ENCODE measurements at regions not wholly inside any gene's neighbourhood (a gene's known extent, or its start where the extent isn't known, plus 50 kb on each side); places are given as distances from the start of the nearest gene placed in this dataset.

DNA sequence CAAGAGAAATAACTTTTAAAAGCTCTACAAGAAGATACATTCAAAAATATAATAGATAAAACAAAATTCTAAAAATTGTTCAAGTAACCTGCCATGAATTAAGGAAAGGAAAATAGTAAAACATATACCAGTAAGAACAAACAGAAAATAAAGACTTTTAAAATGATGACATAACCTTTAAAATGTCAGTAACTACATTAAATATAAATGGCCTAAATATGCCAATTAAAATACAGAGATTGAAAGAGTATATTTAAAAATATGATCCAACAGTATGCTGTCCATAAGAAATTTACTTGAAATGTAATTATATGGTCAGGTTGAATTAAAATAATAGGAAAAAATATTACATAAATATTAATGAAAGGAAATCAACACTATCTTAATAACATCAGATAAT, 911.7 kb upstream of the POU3F3 start:
- DNase-seq (ENCODE audit: low read depth in 2 of 2), result no peak

DNA sequence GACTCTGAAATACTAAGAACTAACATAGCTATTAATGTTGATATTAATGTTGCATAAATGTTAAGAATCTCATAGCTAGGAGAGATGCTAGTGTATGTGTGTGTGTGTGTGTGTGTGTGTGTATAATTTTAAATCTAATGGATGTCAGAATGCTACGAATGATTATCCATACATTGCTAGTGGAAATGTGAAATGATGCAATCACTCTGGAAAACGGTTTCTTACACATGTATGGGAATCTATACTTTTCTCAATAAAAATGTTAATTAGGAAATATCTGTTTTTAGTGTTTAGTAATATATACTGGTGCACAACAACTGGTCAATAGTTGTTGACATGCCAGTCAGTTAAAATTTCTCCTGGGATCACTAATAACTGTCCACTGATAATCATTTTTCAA, 908.8 kb upstream of the POU3F3 start:
- no peak for DNase-seq (ENCODE audit: low read depth in 2 of 2)

DNA sequence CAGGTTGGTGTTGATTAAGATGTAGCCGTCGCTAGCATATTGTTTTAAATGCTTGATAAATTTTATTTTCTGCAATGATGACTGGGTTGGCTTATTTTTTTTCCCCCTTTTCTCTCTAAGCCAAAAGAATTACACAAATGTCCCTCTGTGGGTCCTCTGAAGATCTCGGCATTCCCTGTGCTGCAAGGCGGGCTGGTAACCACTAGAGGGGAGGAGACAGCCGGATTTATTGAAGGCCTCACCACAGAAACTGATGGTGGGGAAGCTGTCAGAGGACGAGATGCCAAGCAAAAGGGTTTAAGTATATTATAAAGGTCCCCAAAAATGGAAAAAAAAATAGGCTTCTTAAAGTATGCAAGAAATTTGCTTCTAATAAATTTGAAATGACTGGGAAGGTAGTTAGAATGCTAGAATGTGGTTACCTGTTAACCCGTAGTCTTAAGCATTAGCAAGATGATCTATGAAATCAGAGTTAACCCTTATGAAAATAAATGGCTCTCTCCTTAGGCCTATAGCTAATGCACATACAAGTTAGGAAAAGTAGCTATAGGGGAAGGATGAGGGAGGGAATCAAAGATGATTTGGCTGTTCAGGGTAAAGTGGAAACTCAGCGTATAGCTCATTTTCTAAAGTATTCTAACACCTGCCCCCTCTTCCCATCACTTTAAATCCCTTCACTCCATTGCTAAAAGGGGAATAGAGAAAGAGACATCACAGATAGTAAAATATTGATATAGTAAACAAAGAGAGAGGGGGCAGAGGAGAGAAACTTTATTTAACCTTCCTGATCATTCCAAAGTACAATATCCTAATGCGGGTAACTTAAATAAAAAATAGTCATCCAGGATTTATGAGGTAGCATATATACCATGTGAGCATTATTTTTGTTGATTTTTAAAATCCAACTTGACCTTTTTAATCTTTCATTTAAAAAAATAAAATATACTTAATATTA, 894.5 kb upstream of the POU3F3 start:
- DNase-seq (ENCODE audit: low read depth in 2 of 2), result no peak

DNA sequence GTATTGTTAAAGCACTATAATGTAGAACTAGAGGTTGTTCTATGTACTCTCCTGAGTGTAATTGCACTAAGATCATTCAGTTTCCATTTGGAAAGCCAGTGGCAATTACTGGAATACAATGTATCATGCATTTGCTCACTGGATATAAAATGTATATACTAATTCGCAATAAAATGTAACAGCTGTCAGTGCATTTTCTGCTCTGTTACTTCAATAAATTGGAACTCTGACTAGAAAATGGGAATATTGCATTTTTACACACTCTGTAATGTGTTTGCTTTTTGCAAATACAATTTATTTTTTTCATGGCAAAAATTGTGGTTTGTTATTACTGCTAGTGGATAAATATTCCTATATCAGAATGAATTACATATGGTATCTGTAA, 893.8 kb upstream of the POU3F3 start:
- no peak for DNase-seq (ENCODE audit: low read depth in 2 of 2)

DNA sequence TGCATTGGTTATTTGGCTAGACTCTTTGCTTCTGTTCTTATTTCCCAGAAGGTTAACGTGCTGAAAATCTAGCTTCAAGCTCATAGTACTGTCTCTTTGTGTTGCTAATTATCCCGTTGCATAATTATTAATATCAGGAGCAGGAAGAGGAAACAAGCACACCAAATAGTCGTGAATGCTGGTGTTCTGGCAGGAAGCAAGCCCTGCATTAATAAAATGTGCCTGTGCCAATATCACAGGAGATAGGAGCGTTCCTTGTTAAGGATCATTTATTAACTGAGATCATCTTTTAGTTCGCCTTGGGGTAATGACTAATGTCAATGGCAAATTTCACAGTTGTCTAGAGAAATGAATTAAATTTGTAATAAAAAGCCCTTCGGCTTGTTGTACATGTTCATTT, 893.0 kb upstream of the POU3F3 start:
- no peak for DNase-seq (ENCODE audit: low read depth in 2 of 2)

DNA sequence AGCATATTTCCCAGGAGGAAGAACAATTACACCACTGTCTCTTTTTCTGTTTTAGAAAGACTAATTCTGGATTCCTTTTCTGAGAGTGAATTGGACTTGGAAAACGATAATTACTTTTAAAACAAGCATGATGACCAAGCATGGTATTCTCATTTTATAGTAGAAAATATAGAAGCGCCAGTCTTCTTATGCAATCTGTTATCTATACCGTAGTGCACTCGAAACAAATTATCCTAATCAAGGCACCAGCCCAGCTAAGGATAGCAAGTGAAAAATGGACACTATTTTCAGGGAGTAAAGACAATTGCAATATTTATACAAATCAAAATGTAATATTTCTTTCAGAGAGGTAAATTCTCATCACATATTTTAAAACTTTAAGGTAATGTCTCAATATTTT, 892.1 kb upstream of the POU3F3 start:
- DNase-seq (ENCODE audit: low read depth in 2 of 2), result no peak

DNA sequence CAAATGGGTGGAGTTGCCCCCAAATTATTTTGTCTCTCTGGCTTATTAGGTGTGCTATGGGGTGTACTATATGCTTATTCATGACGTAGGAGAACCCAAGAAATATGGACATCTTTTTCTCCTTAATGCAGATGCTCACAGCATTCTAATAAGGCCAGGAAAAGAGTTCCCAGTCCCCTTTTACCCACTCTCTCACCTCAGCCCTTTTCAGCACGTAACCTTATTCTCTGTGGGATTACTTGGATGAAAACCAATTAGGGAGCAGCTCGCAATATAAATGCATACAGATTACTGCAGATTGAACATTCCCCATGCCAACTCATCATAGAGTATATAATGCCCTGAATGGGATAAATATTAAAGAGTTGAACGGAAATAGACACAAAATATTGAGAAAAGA, 891.2 kb upstream of the POU3F3 start:
- no peak for DNase-seq (ENCODE audit: low read depth in 2 of 2)

GRCh38 chr2:103963146-103963725, 890.7 kb upstream of the POU3F3 start:
- DNase-seq (ENCODE audit: low read depth in 2 of 2), result no peak

DNA sequence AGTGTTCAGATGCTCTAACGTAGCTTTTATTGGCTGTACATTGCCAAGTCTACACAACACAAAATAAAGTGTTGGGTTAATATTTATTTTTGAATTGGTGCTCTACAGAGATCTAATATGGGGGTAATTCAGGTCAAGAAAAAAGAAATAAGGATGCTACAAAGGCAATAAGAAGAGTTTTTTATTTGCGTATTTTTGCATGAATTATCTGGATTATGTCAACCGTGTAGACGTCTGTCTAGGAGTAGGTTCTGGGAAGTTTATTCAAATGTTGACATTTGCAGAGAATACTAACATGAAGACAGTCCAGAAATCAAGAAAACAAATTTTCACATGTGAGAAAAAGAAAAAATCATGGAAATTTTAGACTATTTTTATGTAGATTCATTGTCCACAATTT, 876.7 kb upstream of the POU3F3 start:
- DNase-seq (ENCODE audit: low read depth in 2 of 2), result no peak

DNA sequence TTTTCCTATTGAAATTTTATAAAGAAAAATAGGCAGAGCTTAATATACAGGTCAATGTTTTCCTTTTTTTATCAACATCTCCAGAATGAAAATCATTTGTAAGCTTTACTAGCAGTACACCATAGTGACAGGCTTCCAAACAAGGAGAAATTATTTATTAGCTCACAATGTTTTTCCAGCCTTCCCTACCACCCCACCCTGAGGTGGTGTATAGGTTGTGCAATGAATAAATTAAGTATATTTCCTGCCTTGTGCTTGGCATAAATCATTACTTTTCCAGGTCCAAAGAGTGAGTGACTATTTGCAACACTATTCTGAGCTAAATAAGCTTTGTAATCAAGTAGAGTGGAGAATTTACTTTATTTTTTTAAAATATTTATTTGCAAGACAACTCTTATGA, 876.2 kb upstream of the POU3F3 start:
- no peak for DNase-seq (ENCODE audit: low read depth in 2 of 2)

GRCh38 chr2:103980401-103980800, 873.5 kb upstream of the POU3F3 start:
- no peak for DNase-seq (ENCODE audit: low read depth in 2 of 2)

GRCh38 chr2:103982691-103983090, 871.2 kb upstream of the POU3F3 start:
- DNase-seq (ENCODE audit: low read depth in 2 of 2), result no peak

GRCh38 chr2:103986001-103986400, 867.9 kb upstream of the POU3F3 start:
- no peak for DNase-seq (ENCODE audit: low read depth in 2 of 2)

DNA sequence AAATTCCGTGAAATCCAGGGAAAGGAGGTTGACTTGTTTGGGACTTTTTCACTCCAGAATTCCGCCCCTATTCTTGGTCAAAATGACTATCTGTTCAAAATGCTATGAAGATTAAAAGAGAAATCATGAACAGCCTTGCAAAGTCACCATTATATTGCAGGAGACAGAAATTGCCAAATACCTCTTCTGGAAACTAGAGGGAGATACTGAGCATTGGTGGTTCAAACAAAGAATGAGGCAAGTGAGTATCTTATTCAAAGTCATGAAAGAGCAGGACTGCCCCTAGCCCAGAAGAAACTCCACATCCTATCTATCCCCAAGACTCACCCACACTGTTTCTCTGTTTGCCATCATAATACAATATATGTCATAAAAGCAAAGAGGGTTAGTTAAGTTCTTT, 862.3 kb upstream of the POU3F3 start:
- no peak for DNase-seq (ENCODE audit: low read depth in 2 of 2)

DNA sequence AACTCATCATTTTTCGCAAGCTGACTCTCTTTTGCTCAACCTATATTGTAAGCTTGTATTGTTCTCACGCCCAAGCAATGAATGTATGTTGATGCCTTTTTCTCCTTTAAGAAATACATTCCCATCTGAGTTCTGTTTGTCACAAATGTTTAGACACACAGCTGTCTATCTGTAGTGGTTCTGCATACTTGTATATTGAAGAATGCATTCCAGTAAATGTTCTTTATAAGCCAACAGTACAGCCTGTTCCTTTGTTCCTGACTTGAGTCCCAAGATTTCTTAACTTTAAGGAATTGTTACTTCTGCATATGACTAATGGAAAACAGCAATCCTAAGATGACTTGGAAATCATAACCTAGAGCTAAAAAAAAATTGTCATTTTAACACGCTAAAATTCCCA, 849.1 kb upstream of the POU3F3 start:
- no peak for DNase-seq (ENCODE audit: low read depth in 2 of 2)

DNA sequence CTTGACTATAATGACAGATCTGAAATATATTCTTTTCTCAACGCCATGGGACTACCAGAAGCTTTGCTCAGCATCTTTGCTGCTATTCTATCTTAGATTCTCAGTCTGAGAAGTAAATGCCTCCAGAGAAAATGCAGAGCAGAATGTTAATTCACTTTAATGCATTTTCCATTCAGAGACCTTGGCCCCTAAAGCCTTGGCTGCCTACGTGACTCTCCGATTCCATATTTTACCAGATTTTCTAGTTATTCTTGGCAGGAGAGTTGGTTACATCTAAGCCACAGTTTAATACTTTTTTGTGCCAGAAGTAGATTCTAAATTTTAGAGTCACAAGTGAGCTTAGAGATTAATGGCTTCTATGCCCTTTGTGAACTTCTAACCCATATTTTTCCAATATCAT, 837.1 kb upstream of the POU3F3 start:
- no peak for DNase-seq (ENCODE audit: low read depth in 2 of 2)

DNA sequence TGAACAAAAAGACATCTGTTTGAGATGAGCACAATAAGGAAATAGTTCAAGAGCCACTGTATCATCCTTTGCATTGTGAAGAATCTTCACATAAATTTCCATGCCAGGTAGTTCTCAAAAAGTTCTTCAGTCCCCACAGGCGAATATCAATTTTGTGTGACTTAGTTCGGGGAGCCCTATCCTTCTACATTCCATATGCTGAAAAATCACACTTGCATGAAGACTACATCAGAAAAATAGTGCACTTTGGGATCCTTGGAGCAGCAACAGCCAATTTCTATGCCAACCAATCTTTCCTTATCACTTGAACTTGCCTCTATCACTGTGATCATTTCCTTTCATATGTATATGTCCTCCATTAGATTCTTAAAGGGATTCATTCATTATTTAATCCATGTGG, 830.6 kb upstream of the POU3F3 start:
- DNase-seq (ENCODE audit: low read depth in 2 of 2), result no peak

DNA sequence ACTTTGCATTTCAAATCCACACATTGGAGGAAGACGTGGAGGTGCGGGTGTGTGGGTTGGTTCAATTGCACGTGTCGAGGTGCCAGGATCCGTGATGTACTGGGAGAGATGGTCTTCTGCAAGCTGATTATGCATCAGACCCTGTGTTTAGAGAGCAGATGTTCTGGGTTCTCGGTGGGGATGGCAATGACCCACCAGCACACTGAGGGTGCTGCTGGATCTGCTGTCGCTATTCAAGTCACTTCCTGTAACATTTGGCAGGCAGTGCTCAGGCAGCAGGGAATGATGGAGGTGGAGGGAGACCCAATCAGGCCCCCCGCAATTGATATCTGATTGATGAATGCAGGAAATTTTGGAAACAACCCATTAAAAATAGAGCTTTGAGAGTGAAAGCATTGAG, 830.1 kb upstream of the POU3F3 start:
- no peak for DNase-seq (ENCODE audit: low read depth in 2 of 2)

DNA sequence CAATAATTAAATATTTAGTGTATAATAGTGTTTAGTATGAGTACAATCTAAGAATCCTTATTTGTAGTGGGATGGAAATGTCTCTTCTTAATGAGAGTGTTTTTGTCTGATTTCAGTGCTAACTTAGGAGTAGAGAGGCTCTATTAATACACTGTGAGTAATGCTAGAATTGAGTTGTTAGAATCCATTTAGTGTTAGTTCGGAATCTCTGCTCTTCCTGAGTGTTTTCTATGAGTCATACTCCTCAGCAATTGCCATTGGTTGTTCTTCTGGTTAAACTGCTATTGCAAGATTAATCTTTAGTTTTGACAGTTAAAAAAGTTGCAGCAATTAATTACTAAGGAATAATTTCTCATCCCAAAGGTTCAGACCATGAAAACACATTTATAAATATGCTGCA, 828.6 kb upstream of the POU3F3 start:
- DNase-seq (ENCODE audit: low read depth in 2 of 2), result no peak

DNA sequence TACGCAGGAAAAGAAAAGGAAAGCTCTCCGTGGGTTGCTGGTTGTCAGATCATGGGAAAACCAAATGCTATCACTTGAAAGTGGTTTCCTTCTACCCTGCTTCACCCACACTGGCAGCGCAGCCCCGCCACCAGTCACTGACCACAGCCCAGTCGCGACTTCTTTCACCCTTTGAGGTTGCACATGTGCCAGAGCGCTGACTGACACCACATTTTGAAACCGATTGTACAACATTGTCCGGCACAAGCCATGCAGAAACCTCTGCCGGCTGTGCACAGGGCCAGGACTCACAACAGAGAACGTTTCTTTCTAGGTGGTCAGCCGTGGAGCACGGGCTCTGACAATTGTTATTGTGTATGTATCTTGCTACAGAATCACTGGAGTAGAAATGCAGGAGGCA, 827.2 kb upstream of the POU3F3 start:
- no peak for DNase-seq (ENCODE audit: low read depth in 2 of 2)

- no peak for DNase-seq (ENCODE audit: low read depth in 2 of 2)
These were observed 826.6 kb upstream of the POU3F3 start for GRCh38 chr2:104027321-104027720.

- DNase-seq (ENCODE audit: low read depth in 2 of 2), result no peak
These were observed 825.9 kb upstream of the POU3F3 start for GRCh38 chr2:104028061-104028460.

- no peak for DNase-seq (ENCODE audit: low read depth in 2 of 2)
These were observed 820.5 kb upstream of the POU3F3 start for GRCh38 chr2:104033399-104033798.

DNA sequence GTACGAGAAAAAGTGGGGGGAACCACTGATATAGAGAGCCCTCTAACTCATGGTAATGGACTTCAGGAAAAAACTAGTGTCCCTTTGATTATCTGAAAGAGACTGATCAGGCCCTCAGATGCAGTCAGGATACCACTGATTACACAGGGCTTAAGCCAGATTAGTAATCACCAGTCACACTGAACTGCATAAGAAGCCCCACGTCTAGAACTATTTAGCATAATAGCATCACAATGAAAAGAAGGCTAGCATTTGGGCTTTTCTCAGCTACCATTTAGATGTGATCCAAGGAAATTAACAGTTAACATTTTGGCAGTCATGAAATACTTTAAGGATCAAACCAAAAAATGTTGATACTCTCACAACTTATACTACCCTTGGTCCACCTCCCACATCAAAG, 813.1 kb upstream of the POU3F3 start:
- no peak for DNase-seq (ENCODE audit: low read depth in 2 of 2)

All from activated CD4-positive, alpha-beta T cell treated with anti-CD3 and anti-CD28 coated beads for 24 hours (primary cell).